ENCODE measurements at regions not wholly inside any gene's neighbourhood (a gene's known extent, or its start where the extent isn't known, plus 50 kb on each side); places are given as distances from the start of the nearest gene placed in this dataset.

GRCh38 chr11:134647066-134647743, 235.2 kb upstream of the B3GAT1 start:
- no peak overlapping the region for H3K4ac ChIP-seq (ENCODE audit: low read depth, low read length)
- TF ChIP-seq CTCF (conservative IDR thresholded peaks at IDR 0.05): no peak
- no peak overlapping the region for H3K14ac ChIP-seq (ENCODE audit: insufficient read depth, low read length)
- no peak overlapping the region for H3K18ac ChIP-seq (ENCODE audit: insufficient read length, low read depth, low read length)
- no peaks in the 10 kb centered on the region for H3K27me3 ChIP-seq (ENCODE audit: insufficient read depth, low read length)
- no peak overlapping the region for H3K4me2 ChIP-seq (ENCODE audit: insufficient read depth, insufficient read length, low read length)
- no peak overlapping the region for H4K8ac ChIP-seq (replicated peaks; ENCODE audit: insufficient read length, low read depth, low read length)
- H2BK5ac ChIP-seq (ENCODE audit: insufficient read length, low read length): no peak overlapping the region
- Mint-ChIP-seq H3K4me1 (peaks cover 29 to 39% of the 10 kb centered on the region in 2 experiments), H3K36me3 (ENCODE audit: insufficient read depth in 1 of 3, low read depth in 3 of 3) (no peaks in the 10 kb centered on the region), H3K27ac (no peak overlapping the region), H3K4me3 (no peak overlapping the region), H3K9me3 (no peaks in the 10 kb centered on the region), H3K27me3 (ENCODE audit: low read depth) (peaks cover 28% of the 10 kb centered on the region)
- no peak overlapping the region for H2AK5ac ChIP-seq (ENCODE audit: insufficient read length, low read length)
- no peak overlapping the region for H2BK20ac ChIP-seq (ENCODE audit: low read depth, low read length, poor library complexity, severe bottlenecking)
- H4K5ac ChIP-seq (ENCODE audit: insufficient read length, low read depth, low read length): no peak overlapping the region
- no peak overlapping the region for H2BK15ac ChIP-seq (ENCODE audit: low read depth, low read length)
- no peaks in the 10 kb centered on the region for H4K20me1 ChIP-seq (ENCODE audit: control insufficient read depth, insufficient read depth, insufficient read length)
- H3K56ac ChIP-seq (ENCODE audit: insufficient read length, low read depth, low read length): no peak overlapping the region
- H2BK120ac ChIP-seq (ENCODE audit: low read depth, low read length, poor library complexity, severe bottlenecking): no peak overlapping the region
- no peak overlapping the region for H3K23ac ChIP-seq (ENCODE audit: insufficient read length, low read depth, low read length)
- no peak overlapping the region for H3K9ac ChIP-seq (ENCODE audit: extremely low read depth, insufficient read length, low read length)
- H3K79me1 ChIP-seq (ENCODE audit: insufficient read depth, low read depth, low read length, poor library complexity, severe bottlenecking): no peaks in the 10 kb centered on the region
- H3T11ph ChIP-seq (ENCODE audit: low read length): no peak overlapping the region
- H3K79me2 ChIP-seq (ENCODE audit: insufficient read depth, low read length): no peaks in the 10 kb centered on the region
- no peak for DNase-seq
- H3K9me3 ChIP-seq (ENCODE audit: control insufficient read depth, low read depth, low read length): no peaks in the 10 kb centered on the region
- no peak overlapping the region for H3K27ac ChIP-seq (ENCODE audit: insufficient read length, low read depth, low read length)
- no peak overlapping the region for H2AFZ ChIP-seq (ENCODE audit: low read length)
- no peak overlapping the region for H4K91ac ChIP-seq (ENCODE audit: insufficient read length, low read depth, low read length)
- no peaks in the 10 kb centered on the region; the same call in 1 of the 2 replicates for H3K4me1 ChIP-seq (ENCODE audit: insufficient read depth, low read length)
- no peak overlapping the region for H2BK12ac ChIP-seq (ENCODE audit: insufficient read length, low read depth, low read length)
- WGBS (ENCODE audit: extremely low coverage, insufficient read length, low lambda C conversion rate): no CpG with 5 or more reads among the region's 5 CpGs
- H3K23me2 ChIP-seq (ENCODE audit: insufficient read length, low read depth, low read length, poor library complexity, severe bottlenecking): no peaks in the 10 kb centered on the region
